ENCODE measurements at regions not wholly inside any gene's neighbourhood (a gene's known extent, or its start where the extent isn't known, plus 50 kb on each side); places are given as distances from the start of the nearest gene placed in this dataset.
"Not testable (repeated sequence)": the region's sequence is repeated elsewhere in the genome, so short reads cannot be mapped to it uniquely, and the experiment has no call there.

DNA sequence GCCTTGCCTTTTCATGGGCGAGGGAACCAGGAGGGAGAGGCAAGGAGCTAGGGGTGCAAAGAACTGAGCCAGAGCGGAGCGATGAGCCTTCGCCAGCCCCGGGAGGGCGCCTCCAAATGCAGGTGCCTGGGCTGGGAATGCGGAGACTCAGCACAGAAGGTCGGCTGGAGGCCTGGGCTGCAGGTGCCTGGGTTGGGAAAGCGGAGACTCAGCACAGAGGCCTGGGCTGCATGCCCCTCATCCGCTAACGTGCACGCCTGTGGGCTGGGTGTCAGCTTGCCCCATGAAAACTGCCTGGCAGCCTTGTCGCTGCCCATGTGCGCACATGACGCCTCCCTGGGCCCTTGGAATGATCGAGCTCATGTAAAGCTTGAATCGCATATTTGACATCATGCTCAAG, 51.8 kb downstream of the POM121L12 start:
- DNase-seq: no peak

- no peak for DNase-seq
These were observed 58.8 kb downstream of the POM121L12 start for GRCh38 chr7:53094191-53094590.

GRCh38 chr7:53094827-53095226, 59.4 kb downstream of the POM121L12 start:
- DNase-seq: no peak

DNA sequence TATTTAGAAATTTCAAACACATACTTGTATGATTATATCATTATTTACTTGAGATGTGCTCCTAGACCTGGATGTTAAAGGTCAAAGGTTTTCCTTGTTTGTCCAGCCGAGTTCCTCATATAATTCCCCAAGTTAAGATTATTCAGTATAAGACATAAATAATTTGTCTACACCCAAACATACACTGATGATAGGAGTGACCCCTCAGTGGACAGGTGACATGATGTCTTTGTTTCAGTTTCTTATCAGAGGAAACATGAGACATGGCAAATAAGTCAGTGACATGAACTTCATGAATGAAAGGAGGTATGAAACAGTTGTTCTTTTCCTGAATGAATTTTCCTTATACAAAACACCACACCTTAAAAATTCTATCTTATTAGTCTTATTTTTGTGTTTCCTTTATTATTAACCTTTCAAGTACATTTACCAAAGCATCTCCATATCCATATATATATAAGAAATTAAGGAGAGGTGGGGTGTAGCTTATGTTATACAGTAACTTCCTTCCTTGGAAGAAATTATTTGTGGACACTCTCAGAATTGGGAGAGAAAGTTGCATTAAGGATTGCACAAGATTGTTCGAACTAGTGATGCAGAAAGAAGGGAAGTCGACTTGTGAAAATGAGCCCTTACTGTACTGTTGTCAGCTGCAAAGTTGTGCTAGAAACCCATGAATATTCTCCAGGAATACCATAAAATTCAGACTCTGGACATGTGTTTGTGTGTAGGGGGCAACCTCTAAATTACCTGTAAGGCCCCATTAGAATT, 60.5 kb downstream of the POM121L12 start:
- no peak for DNase-seq

GRCh38 chr7:53100091-53100490, 64.7 kb downstream of the POM121L12 start:
- DNase-seq: no peak

GRCh38 chr7:53101026-53101425, 65.6 kb downstream of the POM121L12 start:
- DNase-seq: no peak

- DNase-seq: no peak
These were observed 75.0 kb downstream of the POM121L12 start for GRCh38 chr7:53110425-53110824.

DNA sequence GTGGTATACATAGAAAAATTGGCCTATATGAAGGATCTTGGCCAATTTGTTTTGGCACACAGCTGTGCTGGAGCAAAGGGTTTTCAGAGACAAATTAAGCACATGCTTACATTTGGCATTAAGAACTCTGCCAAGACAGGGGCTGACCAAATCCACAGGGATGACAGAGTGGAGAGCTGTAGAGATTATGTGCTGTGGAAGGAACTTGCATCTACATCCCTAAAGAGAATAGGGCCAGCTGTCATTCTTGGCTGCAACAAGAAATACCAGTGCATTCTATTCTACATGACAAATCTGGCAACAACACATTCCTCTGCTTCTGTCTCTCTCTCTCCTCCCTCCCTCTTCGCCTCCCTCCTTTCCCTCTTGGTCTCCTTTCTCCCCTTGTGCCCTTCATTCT, 75.6 kb downstream of the POM121L12 start:
- no peak for DNase-seq

- DNase-seq: no peak
These were observed 78.0 kb downstream of the POM121L12 start for GRCh38 chr7:53113424-53113823.

DNA sequence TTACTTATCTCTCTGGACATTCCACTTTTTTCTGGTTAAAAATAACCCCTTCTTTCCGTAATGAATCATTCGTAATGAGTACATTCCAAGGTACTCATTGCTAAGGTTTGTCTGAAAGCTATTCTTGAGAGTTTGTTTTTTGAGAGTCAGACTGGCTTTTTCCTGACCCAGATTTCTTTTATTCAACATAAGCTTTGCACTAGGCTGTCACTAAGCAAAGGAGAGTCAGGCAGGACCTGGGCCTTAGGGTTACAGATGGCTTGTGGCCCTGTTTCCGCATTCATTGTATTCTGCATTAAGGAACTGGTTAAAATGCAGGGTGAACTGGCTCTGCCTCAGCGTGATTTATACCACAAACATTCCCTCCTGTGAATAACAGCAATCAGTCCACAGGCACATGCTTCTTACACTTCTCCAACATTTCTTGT, 84.1 kb downstream of the POM121L12 start:
- DNase-seq: no peak

DNA sequence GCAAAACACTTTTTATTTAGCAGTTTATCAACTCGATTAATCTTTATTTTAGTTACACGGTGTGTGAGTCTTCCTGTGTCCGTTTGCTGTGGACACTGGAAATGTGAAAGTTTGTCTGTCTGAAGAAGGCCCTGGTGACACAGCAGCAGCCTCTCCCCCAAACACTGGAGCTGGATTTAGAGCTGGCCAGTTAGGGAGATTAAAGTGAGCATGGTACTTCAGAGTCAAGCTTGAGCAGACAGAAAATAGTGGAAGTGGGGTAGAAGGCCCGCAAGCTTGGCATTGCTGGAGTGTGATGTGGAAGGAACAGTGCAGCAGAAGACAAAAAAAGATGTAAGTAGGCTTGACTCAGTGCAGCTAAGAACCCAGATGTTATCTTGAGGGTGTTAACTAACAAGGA, 85.9 kb downstream of the POM121L12 start:
- no peak for DNase-seq

DNA sequence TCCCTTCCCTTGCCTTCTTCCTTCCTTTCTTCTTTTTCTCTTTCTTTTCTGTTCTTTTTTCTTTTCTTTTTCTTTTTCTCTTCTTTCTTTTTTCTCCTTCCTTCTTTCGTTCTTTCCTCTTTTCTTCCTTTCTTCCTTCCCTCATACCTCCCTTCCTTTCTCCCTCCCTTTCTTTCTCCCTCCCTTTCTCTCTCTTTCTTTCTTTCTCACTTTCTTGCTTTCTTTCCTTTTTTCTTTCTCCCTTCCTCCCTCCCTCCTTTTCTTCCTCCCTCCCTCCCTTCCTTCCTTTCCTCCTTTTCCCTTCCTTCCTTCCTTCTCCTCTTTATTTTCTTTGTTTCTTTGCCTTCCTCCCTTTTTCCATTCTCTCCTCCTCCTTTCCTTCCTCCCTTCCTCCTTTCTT, 96.3 kb downstream of the POM121L12 start:
- DNase-seq: no peak

- no peak for DNase-seq
These were observed 116.1 kb downstream of the POM121L12 start for GRCh38 chr7:53151496-53151895.

- DNase-seq: not testable (repeated sequence)
These were observed 151.8 kb downstream of the POM121L12 start for GRCh38 chr7:53187184-53187583.

GRCh38 chr7:53191191-53191695, 155.8 kb downstream of the POM121L12 start:
- no peak for DNase-seq

- DNase-seq: no peak
These were observed 156.5 kb downstream of the POM121L12 start for GRCh38 chr7:53191836-53192443.

DNA sequence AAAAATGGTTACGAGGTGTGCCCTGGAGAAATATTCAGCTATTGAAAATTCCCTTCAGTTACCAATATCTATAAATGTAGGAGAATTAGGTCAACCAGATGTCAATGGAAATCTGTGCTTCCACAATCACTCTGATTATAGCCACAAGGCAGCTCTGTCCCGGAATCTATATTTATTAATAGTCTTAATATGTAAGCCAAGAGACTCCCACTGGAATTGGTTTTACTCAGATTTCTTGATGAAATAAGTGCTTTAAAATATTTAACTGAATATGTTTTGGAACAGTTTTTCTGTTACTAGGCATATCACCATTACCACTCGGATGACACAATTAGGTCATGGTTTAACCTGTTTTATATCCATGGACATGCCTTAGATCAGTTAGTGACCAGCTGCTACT, 169.6 kb downstream of the POM121L12 start:
- no peak for DNase-seq

GRCh38 chr7:53209129-53209528, 173.7 kb downstream of the POM121L12 start:
- no peak for DNase-seq

GRCh38 chr7:53214463-53214862, 179.0 kb downstream of the POM121L12 start:
- no peak for DNase-seq

GRCh38 chr7:53218730-53219504, 183.5 kb downstream of the POM121L12 start:
- DNase-seq: no peak

DNA sequence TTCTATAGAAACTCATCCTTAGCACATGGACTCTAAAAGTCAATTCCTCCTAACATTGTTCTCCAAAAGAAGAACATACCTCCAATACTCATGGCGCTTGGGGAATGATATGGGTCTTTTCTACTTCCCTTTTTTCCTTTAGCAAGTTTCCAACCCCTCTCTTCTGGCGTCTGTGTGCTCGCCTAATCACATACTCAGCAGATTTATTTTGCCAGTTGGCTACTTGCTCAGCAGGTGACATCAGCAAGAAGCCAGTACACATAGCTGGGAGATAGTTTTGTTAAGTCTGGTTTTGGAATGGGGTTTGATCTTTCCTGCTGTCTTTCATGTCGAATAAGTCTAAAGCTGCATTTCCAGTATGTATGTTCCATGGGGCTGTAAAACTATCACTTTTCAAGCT, 193.8 kb downstream of the POM121L12 start:
- no peak for DNase-seq

- DNase-seq: no peak
These were observed 202.0 kb downstream of the POM121L12 start for GRCh38 chr7:53237344-53237913.

- no peak for DNase-seq
These were observed 202.7 kb downstream of the POM121L12 start for GRCh38 chr7:53238021-53238605.

Data from activated CD4-positive, alpha-beta T cell treated with anti-CD3 and anti-CD28 coated beads for 48 hours (primary cell).